ENCODE measurements at regions not wholly inside any gene's neighbourhood (a gene's known extent, or its start where the extent isn't known, plus 50 kb on each side); places are given as distances from the start of the nearest gene placed in this dataset.

DNA sequence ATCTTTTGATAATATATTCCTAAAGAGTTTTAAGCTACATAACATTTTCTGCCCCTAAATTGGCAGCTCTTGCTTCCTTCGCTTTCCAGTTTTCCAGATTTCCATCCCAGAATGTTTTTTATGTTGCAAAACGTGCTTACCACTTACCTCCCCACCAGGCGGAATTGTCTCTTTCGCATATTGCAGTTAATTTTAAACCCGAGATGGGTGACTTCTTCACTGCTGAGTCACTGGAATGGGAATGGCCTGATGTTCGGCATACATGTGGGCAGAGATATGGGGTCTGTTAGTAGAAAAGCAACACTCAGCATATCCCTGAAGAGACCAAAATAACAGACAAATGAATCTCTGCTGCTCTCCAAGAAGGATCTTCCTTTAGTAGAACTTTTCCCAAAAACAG lies 491.2 kb downstream of the PREX1 start:
- TF ChIP-seq EGR1 (IDR thresholded peaks at IDR 0.05) (no peak), CREB1 (IDR thresholded peaks at IDR 0.05; ENCODE audit: low read depth) (no peak)

DNA sequence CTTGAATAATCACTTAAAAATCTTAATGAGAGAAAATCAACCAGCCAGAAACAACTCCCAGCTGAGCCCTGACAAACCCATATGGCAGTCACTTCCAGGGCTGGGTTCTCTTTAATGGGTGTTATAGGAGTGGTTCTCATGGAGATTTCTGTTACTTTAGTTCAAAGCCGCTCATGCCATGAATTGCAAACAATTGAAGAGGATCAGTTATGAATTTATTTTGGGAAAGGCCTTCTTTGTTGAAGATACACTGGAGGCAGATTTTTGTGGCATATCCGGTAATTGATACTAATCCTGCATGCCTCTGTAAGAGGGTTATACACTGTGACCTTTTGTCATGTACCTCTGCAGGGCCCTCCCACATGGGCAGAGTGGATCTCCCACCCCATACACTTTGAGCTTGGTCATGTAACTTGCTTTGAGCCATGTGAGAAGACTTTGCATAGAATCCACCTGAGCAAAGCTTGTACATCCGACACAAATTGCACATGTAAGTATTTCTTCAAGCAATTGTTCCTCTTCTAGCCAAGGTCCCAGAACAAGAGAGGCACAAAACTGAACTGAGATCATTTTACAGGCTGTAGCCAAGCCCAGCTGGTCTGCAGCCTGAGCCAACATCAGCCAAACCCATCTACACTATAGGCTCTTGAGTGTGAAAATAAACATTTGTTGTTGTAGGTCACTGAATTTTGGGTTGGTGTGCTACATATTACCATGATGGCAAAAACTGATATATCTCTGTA lies 492.3 kb downstream of the PREX1 start:
- TF ChIP-seq, protein P1, sequence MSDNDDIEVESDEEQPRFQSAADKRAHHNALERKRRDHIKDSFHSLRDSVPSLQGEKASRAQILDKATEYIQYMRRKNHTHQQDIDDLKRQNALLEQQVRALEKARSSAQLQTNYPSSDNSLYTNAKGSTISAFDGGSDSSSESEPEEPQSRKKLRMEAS (IDR thresholded peaks at IDR 0.05) = no peak

DNA sequence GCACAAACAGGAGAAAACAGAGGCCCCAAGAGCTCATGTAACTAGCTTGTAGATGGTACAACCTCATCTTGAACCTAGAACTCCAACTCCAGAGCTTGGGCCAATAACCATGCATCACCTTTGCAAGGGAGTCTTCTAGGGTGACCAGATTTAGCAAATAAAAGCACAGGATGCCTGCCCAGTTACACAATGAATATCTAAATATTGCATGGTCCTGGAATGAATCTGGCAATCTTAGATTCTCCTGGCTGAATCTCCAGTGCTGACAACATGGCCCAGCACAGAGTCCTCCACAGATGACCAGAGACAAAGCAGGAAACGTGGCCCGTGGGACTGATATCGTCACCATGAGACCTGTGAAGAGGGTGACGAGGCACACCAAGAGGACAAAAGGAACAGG lies 494.1 kb downstream of the PREX1 start:
- TF ChIP-seq EGR1 (IDR thresholded peaks at IDR 0.05) (no peak), FOXM1 (IDR thresholded peaks at IDR 0.05; ENCODE audit: borderline replicate concordance, low read depth) (no peak), CEBPB (IDR thresholded peaks at IDR 0.05) (no peak), TEAD4 (IDR thresholded peaks at IDR 0.05) (no peak), ZBTB7A (IDR thresholded peaks at IDR 0.05; ENCODE audit: low read depth) (no peak), EP300 (IDR thresholded peaks at IDR 0.05; ENCODE audit: borderline replicate concordance) (no peak), TAF1 (IDR thresholded peaks at IDR 0.05; ENCODE audit: low read depth) (no peak), TCF12 (IDR thresholded peaks at IDR 0.05; ENCODE audit: low read depth) (no peak), NFIC (IDR thresholded peaks at IDR 0.05) (no peak), YY1 (IDR thresholded peaks at IDR 0.05; ENCODE audit: low read depth) (no peak), RAD21 (IDR thresholded peaks at IDR 0.05; ENCODE audit: low read depth) (no peak), CREB1 (IDR thresholded peaks at IDR 0.05; ENCODE audit: low read depth) (no peak)
- TF ChIP-seq, protein P2, sequence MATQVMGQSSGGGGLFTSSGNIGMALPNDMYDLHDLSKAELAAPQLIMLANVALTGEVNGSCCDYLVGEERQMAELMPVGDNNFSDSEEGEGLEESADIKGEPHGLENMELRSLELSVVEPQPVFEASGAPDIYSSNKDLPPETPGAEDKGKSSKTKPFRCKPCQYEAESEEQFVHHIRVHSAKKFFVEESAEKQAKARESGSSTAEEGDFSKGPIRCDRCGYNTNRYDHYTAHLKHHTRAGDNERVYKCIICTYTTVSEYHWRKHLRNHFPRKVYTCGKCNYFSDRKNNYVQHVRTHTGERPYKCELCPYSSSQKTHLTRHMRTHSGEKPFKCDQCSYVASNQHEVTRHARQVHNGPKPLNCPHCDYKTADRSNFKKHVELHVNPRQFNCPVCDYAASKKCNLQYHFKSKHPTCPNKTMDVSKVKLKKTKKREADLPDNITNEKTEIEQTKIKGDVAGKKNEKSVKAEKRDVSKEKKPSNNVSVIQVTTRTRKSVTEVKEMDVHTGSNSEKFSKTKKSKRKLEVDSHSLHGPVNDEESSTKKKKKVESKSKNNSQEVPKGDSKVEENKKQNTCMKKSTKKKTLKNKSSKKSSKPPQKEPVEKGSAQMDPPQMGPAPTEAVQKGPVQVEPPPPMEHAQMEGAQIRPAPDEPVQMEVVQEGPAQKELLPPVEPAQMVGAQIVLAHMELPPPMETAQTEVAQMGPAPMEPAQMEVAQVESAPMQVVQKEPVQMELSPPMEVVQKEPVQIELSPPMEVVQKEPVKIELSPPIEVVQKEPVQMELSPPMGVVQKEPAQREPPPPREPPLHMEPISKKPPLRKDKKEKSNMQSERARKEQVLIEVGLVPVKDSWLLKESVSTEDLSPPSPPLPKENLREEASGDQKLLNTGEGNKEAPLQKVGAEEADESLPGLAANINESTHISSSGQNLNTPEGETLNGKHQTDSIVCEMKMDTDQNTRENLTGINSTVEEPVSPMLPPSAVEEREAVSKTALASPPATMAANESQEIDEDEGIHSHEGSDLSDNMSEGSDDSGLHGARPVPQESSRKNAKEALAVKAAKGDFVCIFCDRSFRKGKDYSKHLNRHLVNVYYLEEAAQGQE (IDR thresholded peaks at IDR 0.05; ENCODE audit: low read depth) = no peak
- TF ChIP-seq, protein P1 (IDR thresholded peaks at IDR 0.05) = no peak
- TF ChIP-seq, protein P3, sequence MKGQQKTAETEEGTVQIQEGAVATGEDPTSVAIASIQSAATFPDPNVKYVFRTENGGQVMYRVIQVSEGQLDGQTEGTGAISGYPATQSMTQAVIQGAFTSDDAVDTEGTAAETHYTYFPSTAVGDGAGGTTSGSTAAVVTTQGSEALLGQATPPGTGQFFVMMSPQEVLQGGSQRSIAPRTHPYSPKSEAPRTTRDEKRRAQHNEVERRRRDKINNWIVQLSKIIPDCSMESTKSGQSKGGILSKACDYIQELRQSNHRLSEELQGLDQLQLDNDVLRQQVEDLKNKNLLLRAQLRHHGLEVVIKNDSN (IDR thresholded peaks at IDR 0.05) = no peak

DNA sequence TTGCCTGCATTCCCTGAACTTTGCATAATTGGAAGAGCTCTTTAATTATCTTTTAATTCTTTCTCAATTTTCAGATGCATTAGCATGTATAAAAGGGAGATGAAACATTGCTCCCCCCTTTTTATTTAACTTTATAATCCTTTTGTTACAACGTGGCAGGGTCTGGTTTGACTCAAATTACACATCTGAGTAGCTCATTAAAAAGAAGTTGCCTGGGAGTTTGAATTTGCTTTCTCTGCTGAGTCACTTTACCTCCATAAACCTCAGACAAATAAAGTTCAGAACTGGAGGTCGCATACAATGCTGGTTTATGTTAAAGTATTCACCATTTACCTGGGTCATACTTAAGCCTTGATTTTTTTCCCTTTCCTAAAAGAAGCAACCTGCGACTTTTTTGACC lies 495.2 kb downstream of the PREX1 start:
- TF ChIP-seq ZBTB7A (IDR thresholded peaks at IDR 0.05; ENCODE audit: low read depth) (no peak), RAD21 (IDR thresholded peaks at IDR 0.05; ENCODE audit: low read depth) (no peak), EGR1 (IDR thresholded peaks at IDR 0.05) (no peak), CEBPB (IDR thresholded peaks at IDR 0.05) (no peak), TCF12 (IDR thresholded peaks at IDR 0.05; ENCODE audit: low read depth) (no peak), TAF1 (IDR thresholded peaks at IDR 0.05; ENCODE audit: low read depth) (no peak), CREB1 (IDR thresholded peaks at IDR 0.05; ENCODE audit: low read depth) (no peak), YY1 (IDR thresholded peaks at IDR 0.05; ENCODE audit: low read depth) (no peak)
- TF ChIP-seq, protein P1 (IDR thresholded peaks at IDR 0.05) = no peak

DNA sequence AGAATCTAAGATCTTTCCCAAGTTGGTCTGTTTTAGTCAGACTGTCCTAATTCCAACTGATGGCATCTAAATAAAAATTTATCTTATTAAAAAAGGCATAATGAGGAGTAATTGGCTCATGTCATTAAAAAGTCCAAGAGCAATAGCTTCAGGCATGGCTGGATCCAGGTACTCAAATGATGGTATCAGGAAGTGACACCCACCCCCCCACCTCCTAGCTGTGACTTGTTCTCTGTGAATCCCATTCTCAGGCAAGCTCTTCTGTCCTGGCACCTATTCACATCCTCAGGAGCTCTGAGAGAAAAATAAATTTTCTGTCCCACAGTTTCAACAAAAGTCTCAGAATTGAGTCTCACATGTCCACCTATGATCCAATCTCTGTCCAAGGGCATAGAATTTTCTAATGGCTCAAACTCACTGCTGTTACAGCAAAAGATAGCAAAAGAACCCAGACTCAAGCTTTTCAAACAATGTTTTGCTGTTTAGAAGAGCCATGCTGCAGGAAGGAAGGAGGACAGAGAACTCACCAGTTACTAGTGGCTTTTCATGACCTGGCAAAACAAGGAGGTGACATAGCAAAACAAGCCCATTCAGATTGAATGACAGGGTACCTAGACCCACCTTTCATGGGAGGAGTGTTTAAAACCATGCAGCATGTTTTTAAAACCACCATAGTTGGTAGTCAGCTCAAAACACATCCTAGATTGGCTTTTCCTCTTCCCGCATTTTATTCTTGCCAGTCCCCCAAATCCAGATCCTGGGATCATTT lies 496.1 kb downstream of the PREX1 start:
- TF ChIP-seq EGR1 (IDR thresholded peaks at IDR 0.05) (no peak), TCF12 (IDR thresholded peaks at IDR 0.05; ENCODE audit: low read depth) (no peak), EP300 (IDR thresholded peaks at IDR 0.05; ENCODE audit: borderline replicate concordance) (no peak), RAD21 (IDR thresholded peaks at IDR 0.05; ENCODE audit: low read depth) (no peak), TEAD4 (IDR thresholded peaks at IDR 0.05) (no peak), TAF1 (IDR thresholded peaks at IDR 0.05; ENCODE audit: low read depth) (no peak), CEBPB (IDR thresholded peaks at IDR 0.05) (no peak), ZBTB7A (IDR thresholded peaks at IDR 0.05; ENCODE audit: low read depth) (no peak), NFIC (IDR thresholded peaks at IDR 0.05) (no peak)
- TF ChIP-seq, protein P2 (IDR thresholded peaks at IDR 0.05; ENCODE audit: low read depth) = no peak

All from Ishikawa (cell line).